ENCODE measurements at regions not wholly inside any gene's neighbourhood (a gene's known extent, or its start where the extent isn't known, plus 50 kb on each side); places are given as distances from the start of the nearest gene placed in this dataset.
A peak's percentile ranks its signal among the peaks of the same experiment; 100 is the strongest.
"Not testable (repeated sequence)": the region's sequence is repeated elsewhere in the genome, so short reads cannot be mapped to it uniquely, and the experiment has no call there.

GRCh38 chr11:38543311-38543710 lies 1945.3 kb upstream of the RAG2 start:
- TF ChIP-seq GATA1 (IDR thresholded peaks at IDR 0.05; ENCODE audit: low read depth, low read length), result no peak
- no peak for TF ChIP-seq POLR2A (IDR thresholded peaks at IDR 0.05; ENCODE audit: low read length)
- no peak for DNase-seq

DNA sequence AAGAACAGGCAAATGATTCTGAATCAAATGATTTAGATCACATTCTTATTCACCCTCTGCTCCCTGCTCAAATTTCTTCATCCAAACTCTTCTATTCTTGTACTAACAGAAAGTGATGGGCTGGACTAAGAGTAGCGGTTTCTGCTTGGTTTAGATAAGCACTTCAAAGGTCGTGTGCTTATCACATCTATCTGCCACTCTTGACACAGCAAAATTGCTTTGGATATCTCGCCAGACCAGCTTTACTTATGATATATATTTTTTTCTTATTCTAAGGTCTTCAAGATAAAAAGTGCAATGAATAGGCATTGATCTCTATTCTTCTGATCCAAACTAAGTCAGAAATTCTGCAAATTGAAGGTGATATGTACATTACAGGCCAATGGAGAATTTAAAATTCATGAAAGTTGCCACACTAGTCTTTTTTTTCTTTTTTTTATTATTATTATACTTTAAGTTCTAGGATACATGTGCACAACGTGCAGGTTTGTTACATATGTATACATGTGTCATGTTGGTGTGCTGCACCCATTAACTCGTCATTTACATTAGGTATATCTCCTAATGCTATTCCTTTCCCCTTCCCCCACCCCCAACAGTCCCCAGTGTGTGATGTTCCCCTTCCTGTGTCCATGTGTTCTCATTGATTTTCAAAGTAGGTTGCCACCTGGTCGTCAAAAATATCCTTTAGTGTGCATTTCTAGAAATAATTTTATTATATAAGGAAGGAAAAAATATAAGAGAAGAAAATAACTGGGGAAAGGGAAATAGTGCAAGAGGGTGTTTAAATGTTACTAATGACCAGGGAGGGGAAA lies 1941.0 kb upstream of the RAG2 start:
- no peak for TF ChIP-seq POLR2A (IDR thresholded peaks at IDR 0.05; ENCODE audit: low read length)
- peak; percentile 86 for TF ChIP-seq GATA1 (IDR thresholded peaks at IDR 0.05; ENCODE audit: low read depth, low read length)
- peak; percentile 91 to 98 for DNase-seq

DNA sequence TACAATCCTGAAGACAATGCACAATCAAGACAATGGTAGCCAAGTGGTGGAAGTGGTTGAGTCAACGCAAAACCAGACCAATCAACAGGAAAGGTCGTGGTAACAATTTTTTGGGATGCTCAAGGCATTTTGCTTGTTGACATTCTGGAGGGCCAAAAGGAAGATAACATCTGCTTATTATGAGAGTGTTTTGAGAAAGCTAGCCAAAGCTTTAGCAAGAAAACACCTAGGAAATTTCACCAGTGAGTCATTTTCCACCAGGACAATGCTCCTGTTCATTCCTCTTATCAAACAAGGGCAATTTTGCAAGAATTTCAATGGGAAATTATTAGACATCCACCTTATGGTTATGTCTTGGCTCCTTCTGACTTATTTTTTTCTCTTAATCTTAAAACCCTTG lies 1932.2 kb upstream of the RAG2 start:
- TF ChIP-seq POLR2A (IDR thresholded peaks at IDR 0.05; ENCODE audit: low read length) (no peak), GATA1 (IDR thresholded peaks at IDR 0.05; ENCODE audit: low read depth, low read length) (no peak)
- DNase-seq, result no peak

DNA sequence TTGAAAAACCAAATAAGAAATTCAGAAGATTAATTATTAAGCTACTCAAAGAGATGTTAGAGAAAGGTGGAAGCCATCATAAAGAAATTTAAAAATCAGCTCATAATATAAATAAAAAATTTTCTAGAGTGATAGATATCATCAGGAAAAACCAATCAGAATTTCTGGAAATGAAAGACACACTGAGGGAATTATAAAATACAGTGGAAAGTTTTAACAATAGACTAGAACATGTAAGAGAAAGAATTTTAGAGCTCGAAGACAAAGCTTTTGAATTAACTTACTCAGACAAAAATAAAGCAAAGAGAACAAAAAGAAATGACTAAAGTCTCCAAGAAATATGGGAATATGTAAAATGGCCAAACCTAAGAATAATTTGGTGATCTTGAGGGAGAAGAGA lies 1926.9 kb upstream of the RAG2 start:
- DNase-seq, result no peak
- no peak for TF ChIP-seq GATA1 (IDR thresholded peaks at IDR 0.05; ENCODE audit: low read depth, low read length)
- no peak for TF ChIP-seq POLR2A (IDR thresholded peaks at IDR 0.05; ENCODE audit: low read length)

- TF ChIP-seq GATA1 (IDR thresholded peaks at IDR 0.05; ENCODE audit: low read depth, low read length), result no peak
- TF ChIP-seq POLR2A (IDR thresholded peaks at IDR 0.05; ENCODE audit: low read length), result no peak
- no peak for DNase-seq
Measured at GRCh38 chr11:38517991-38518390, 1920.0 kb upstream of the RAG2 start.

DNA sequence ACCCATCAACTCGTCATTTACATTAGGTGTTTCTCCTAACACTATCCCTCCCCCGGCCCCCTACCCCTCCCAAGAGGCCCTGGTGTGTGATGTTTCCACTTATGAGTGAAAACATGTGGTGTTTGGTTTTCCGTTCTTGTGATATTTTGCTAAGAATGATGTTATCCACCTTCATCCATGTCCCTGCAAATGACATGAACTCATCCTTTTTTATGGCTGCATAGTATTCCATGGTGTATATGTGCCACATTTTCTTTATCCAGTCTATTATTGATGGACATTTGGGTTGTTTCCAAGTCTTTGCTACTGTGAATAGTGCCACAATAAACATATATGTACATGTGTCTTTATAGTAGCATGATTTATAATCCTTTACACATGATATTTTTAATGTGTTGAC lies 1914.8 kb upstream of the RAG2 start:
- not testable (repeated sequence) for DNase-seq

DNA sequence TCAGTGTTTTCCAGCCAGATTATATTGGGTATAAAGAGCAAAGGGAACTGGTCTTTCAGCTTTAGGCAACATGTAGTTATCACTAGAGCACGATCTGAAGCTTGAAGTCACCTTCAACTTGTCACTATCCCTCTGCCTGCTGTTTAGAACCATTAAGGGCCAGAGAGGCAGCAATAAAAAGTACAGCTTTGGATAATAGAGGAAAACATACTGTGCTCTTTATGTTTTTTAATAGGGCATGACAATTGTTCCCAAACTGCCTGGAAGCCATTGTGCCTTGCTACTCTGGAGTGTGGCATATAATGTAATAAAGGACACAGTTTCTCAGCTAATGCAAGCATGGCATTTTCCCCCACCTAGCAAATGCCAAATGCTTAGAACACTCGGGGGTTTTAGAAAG lies 1912.0 kb upstream of the RAG2 start:
- TF ChIP-seq GATA1 (IDR thresholded peaks at IDR 0.05; ENCODE audit: low read depth, low read length), result no peak
- TF ChIP-seq POLR2A (IDR thresholded peaks at IDR 0.05; ENCODE audit: low read length), result no peak
- DNase-seq, result peak; percentile 21 to 35

DNA sequence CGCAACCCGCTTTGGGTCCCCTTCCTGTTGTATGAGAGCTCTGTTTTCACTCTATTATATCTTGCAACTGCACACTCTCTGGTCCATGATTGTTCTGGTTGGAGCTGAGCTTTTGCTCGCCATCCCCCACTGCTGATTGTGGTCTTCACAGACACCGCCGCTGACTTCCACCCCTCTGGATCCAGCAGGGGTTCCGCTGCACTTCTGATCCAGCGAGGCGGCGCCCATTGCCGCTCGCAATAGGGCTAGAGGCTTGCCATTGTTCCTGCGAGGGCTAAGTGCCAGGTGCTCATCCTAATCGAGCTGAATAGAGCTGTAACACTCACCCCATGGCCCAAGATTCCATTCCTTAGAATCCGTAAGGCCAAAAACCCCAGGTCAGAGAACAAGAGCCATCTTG lies 1905.8 kb upstream of the RAG2 start:
- TF ChIP-seq GATA1 (IDR thresholded peaks at IDR 0.05; ENCODE audit: low read depth, low read length), result no peak
- no peak for TF ChIP-seq POLR2A (IDR thresholded peaks at IDR 0.05; ENCODE audit: low read length)
- no peak for DNase-seq

DNA sequence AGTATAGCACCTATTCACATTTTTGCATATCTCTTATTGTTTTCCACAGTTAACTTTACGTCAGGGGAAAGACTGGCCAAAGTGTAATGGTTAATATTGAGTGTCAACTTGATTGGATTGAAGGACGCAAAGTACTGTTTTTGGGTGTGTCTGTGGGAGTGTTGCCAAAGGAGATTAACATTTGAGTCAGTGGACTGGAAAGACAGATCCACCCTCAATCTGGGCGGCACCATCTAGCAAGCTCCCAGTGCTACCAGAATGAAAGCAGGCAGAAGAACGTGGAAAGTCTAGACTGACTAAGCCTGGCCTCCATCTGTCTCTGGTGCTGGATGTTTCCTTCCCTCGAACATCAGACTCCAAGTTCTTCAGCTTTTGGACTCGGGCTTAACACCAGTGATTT lies 1900.7 kb upstream of the RAG2 start:
- DNase-seq, result peak; percentile 87 to 90
- TF ChIP-seq POLR2A (IDR thresholded peaks at IDR 0.05; ENCODE audit: low read length), result no peak
- no peak for TF ChIP-seq GATA1 (IDR thresholded peaks at IDR 0.05; ENCODE audit: low read depth, low read length)

- no peak for DNase-seq
- TF ChIP-seq GATA1 (IDR thresholded peaks at IDR 0.05; ENCODE audit: low read depth, low read length) (no peak), POLR2A (IDR thresholded peaks at IDR 0.05; ENCODE audit: low read length) (no peak)
Measured at GRCh38 chr11:38491986-38492385, 1894.0 kb upstream of the RAG2 start.

DNA sequence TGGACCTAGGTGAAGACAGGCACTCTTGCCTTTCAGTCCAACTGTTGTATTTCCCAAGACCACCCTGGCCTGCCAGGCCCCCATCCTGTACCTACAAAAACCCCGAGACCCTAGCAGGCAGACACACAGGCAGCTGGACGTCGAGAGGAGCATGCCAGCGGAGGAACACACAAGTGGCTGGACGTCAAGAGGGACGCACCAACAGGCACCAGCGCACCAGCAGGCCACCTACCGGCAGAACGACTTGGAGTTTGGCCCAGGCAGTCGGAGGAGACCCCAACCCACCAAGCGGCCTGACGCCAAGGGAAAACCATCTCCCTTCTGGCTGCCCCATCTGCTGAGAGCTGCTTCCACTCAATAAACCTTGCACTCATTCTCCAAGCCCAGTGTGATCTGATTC lies 1883.4 kb upstream of the RAG2 start:
- no peak for TF ChIP-seq POLR2A (IDR thresholded peaks at IDR 0.05; ENCODE audit: low read length)
- no peak for TF ChIP-seq GATA1 (IDR thresholded peaks at IDR 0.05; ENCODE audit: low read depth, low read length)
- no peak for DNase-seq

- no peak for DNase-seq
- TF ChIP-seq POLR2A (IDR thresholded peaks at IDR 0.05; ENCODE audit: low read length) (no peak), GATA1 (IDR thresholded peaks at IDR 0.05; ENCODE audit: low read depth, low read length) (no peak)
Measured at GRCh38 chr11:38476808-38477575, 1879.0 kb upstream of the RAG2 start.

GRCh38 chr11:38461751-38462150 lies 1863.7 kb upstream of the RAG2 start:
- no peak for DNase-seq
- TF ChIP-seq GATA1 (IDR thresholded peaks at IDR 0.05; ENCODE audit: low read depth, low read length), result no peak
- TF ChIP-seq POLR2A (IDR thresholded peaks at IDR 0.05; ENCODE audit: low read length), result no peak

DNA sequence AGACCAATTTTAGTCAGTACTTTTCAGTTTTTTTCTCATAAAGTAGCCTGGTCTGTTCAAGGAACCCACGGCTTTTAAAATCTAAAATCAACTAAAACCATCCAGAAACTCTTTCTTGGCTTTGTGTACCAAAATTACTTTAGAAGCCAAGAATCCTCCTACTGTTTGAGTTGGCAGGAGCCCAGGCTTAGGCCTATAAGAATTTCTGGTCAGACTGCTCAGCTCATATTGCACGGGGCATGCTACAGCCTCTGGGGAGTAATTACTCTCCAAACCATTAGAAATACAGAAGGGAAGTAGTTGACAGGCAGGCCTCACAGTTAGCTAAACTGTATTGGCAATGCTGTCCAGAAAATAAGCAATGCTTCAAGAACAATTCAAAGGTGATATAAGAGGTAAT lies 1862.9 kb upstream of the RAG2 start:
- no peak for DNase-seq
- TF ChIP-seq POLR2A (IDR thresholded peaks at IDR 0.05; ENCODE audit: low read length) (no peak), GATA1 (IDR thresholded peaks at IDR 0.05; ENCODE audit: low read depth, low read length) (no peak)

GRCh38 chr11:38460429-38460828 lies 1862.4 kb upstream of the RAG2 start:
- TF ChIP-seq GATA1 (IDR thresholded peaks at IDR 0.05; ENCODE audit: low read depth, low read length), result no peak
- TF ChIP-seq POLR2A (IDR thresholded peaks at IDR 0.05; ENCODE audit: low read length), result no peak
- DNase-seq, result no peak
